Neural progenitor cell (in vitro differentiated cells): ENCODE measurements at regions not wholly inside any gene's neighbourhood (a gene's known extent, or its start where the extent isn't known, plus 50 kb on each side); places are given as distances from the start of the nearest gene placed in this dataset.

ENCODE experiments used
- EZH2 ChIP-seq: fragments of 200-600 bp; sonication (generic); IDR thresholded peaks from 2 replicates; pipeline ENCODE4 v1.6.1; 2017; ENCODE audit warnings: antibody characterized with exemption, mild to moderate bottlenecking, moderate library complexity
- TF ChIP-seq, protein P1 (sequence below): fragments of 200-600 bp; sonication (generic); IDR thresholded peaks from 2 replicates; pipeline ENCODE4 v1.5.1; 2017; ENCODE audit warnings: antibody characterized with exemption, mild to moderate bottlenecking

DNA sequence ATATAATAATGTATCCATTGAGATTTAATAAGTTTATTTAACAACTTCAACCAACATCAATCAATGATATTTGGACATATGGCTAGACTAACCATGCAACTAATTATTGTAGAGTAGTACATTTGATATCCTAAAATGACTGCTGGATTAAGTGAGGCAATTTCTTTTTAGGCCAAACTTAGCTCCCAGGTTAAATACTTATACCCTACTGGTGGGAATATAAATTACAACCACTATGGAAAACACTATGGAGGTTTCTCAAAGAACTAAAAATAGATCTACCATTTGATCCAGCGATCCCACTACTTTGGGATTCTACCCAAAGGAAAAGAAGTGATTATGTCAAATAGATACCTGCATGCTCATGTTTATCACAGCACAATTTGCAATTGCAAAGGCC, 345.8 kb downstream of the RBM26 start:
- TF ChIP-seq EZH2: no peak
- TF ChIP-seq, protein P1, sequence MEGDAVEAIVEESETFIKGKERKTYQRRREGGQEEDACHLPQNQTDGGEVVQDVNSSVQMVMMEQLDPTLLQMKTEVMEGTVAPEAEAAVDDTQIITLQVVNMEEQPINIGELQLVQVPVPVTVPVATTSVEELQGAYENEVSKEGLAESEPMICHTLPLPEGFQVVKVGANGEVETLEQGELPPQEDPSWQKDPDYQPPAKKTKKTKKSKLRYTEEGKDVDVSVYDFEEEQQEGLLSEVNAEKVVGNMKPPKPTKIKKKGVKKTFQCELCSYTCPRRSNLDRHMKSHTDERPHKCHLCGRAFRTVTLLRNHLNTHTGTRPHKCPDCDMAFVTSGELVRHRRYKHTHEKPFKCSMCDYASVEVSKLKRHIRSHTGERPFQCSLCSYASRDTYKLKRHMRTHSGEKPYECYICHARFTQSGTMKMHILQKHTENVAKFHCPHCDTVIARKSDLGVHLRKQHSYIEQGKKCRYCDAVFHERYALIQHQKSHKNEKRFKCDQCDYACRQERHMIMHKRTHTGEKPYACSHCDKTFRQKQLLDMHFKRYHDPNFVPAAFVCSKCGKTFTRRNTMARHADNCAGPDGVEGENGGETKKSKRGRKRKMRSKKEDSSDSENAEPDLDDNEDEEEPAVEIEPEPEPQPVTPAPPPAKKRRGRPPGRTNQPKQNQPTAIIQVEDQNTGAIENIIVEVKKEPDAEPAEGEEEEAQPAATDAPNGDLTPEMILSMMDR: peak; percentile 46
